ENCODE measurements at regions not wholly inside any gene's neighbourhood (a gene's known extent, or its start where the extent isn't known, plus 50 kb on each side); places are given as distances from the start of the nearest gene placed in this dataset.

- no peaks in the 10 kb centered on the region for H3K27me3 ChIP-seq (replicated peaks; ENCODE audit: control insufficient read depth, insufficient read depth, low read length)
- TF ChIP-seq CTCF (IDR thresholded peaks at IDR 0.05; ENCODE audit: insufficient read depth in 1 of 2, low read depth in 1 of 2, low read length in 1 of 2, severe bottlenecking in 1 of 2, unreplicated experiment in 1 of 2) = no peak
- no peak overlapping the region for H3K27ac Mint-ChIP-seq (ENCODE audit: unreplicated experiment)
- intact Hi-C loops (cut with micrococcal nuclease; ENCODE audit: unreplicated experiment) = no loop called here
- H3K36me3 ChIP-seq (ENCODE audit: control insufficient read depth, insufficient read depth, low read length) = no peaks in the 10 kb centered on the region
- H3K36me3 Mint-ChIP-seq (ENCODE audit: insufficient read depth, unreplicated experiment) = no peaks in the 10 kb centered on the region
- DNase-seq = no peak
- ChIA-PET POLR2A (no interaction called here), CTCF (no interaction called here)
- BruUV-seq (replicated peaks) = no TSS peak
- H3K4me1 Mint-ChIP-seq (ENCODE audit: low read depth, unreplicated experiment) = no peaks in the 10 kb centered on the region
- no peaks in the 10 kb centered on the region for H3K4me1 ChIP-seq
- H3K4me3 ChIP-seq (ENCODE audit: low read depth, low read length) = no peak overlapping the region
- H3K9me3 Mint-ChIP-seq (ENCODE audit: unreplicated experiment) = no peaks in the 10 kb centered on the region
- no peaks in the 10 kb centered on the region for H3K27me3 Mint-ChIP-seq (ENCODE audit: insufficient read depth, unreplicated experiment)
- no peaks in the 10 kb centered on the region for H3K9me3 ChIP-seq
- no peak overlapping the region for H3K4me3 Mint-ChIP-seq (ENCODE audit: unreplicated experiment)
These were observed 190.7 kb upstream of the RPL34 start for GRCh38 chr4:108429662-108430061.

DNA sequence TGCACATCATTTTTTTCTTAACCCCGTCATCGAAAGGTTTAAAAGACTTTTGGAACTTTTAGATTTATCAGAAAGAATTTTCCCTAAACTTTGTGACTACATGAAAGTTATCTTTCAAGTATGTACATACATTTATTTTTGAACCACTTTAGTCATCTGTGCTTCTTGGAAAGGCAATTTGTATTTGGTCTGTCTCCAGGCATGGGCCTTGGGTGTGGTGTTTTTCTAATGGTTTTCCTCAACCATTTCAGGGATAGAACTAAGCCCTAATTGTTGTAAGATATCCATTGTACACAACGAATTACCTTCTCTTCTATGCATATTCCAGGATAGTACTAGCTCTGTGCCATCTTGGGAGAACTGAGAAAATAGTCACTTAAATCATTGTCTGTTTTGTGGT lies 191.5 kb upstream of the RPL34 start:
- Histone ChIP-seq H3K4me3 (ENCODE audit: low read depth, low read length) (no peak overlapping the region), H3K27me3 (replicated peaks; ENCODE audit: control insufficient read depth, insufficient read depth, low read length) (no peaks in the 10 kb centered on the region), H3K36me3 (ENCODE audit: control insufficient read depth, insufficient read depth, low read length) (no peaks in the 10 kb centered on the region), H3K9me3 (no peaks in the 10 kb centered on the region), H3K4me1 (no peaks in the 10 kb centered on the region)
- Mint-ChIP-seq H3K9me3 (ENCODE audit: unreplicated experiment) (no peaks in the 10 kb centered on the region), H3K4me1 (ENCODE audit: low read depth, unreplicated experiment) (no peaks in the 10 kb centered on the region), H3K36me3 (ENCODE audit: insufficient read depth, unreplicated experiment) (no peaks in the 10 kb centered on the region), H3K27me3 (ENCODE audit: insufficient read depth, unreplicated experiment) (no peaks in the 10 kb centered on the region), H3K4me3 (ENCODE audit: unreplicated experiment) (no peak overlapping the region), H3K27ac (ENCODE audit: unreplicated experiment) (no peak overlapping the region)
- intact Hi-C loops (cut with micrococcal nuclease; ENCODE audit: unreplicated experiment) = no loop called here
- no TSS peak for BruUV-seq (replicated peaks)
- no peak for TF ChIP-seq CTCF (IDR thresholded peaks at IDR 0.05; ENCODE audit: insufficient read depth in 1 of 2, low read depth in 1 of 2, low read length in 1 of 2, severe bottlenecking in 1 of 2, unreplicated experiment in 1 of 2)
- ChIA-PET CTCF (no interaction called here), POLR2A (no interaction called here)
- DNase-seq = no peak

GRCh38 chr4:108427946-108428485 lies 192.4 kb upstream of the RPL34 start:
- Histone ChIP-seq H3K27me3 (replicated peaks; ENCODE audit: control insufficient read depth, insufficient read depth, low read length) (no peaks in the 10 kb centered on the region), H3K4me3 (ENCODE audit: low read depth, low read length) (no peak overlapping the region), H3K36me3 (ENCODE audit: control insufficient read depth, insufficient read depth, low read length) (no peaks in the 10 kb centered on the region), H3K9me3 (no peaks in the 10 kb centered on the region), H3K4me1 (no peaks in the 10 kb centered on the region)
- H3K27me3 Mint-ChIP-seq (ENCODE audit: insufficient read depth, unreplicated experiment) = no peaks in the 10 kb centered on the region
- ChIA-PET CTCF (no interaction called here), POLR2A (no interaction called here)
- intact Hi-C loops (cut with micrococcal nuclease; ENCODE audit: unreplicated experiment) = no loop called here
- no peak for TF ChIP-seq CTCF (IDR thresholded peaks at IDR 0.05; ENCODE audit: insufficient read depth in 1 of 2, low read depth in 1 of 2, low read length in 1 of 2, severe bottlenecking in 1 of 2, unreplicated experiment in 1 of 2)
- H3K36me3 Mint-ChIP-seq (ENCODE audit: insufficient read depth, unreplicated experiment) = no peaks in the 10 kb centered on the region
- no peak overlapping the region for H3K27ac Mint-ChIP-seq (ENCODE audit: unreplicated experiment)
- DNase-seq = no peak
- H3K4me3 Mint-ChIP-seq (ENCODE audit: unreplicated experiment) = no peak overlapping the region
- peaks cover 4% of the 10 kb centered on the region for H3K9me3 Mint-ChIP-seq (ENCODE audit: unreplicated experiment)
- no peaks in the 10 kb centered on the region for H3K4me1 Mint-ChIP-seq (ENCODE audit: low read depth, unreplicated experiment)
- BruUV-seq (replicated peaks) = no TSS peak

Data from Caco-2 (cell line).